HEK293T (cell line): ENCODE measurements at regions not wholly inside any gene's neighbourhood (a gene's known extent, or its start where the extent isn't known, plus 50 kb on each side); places are given as distances from the start of the nearest gene placed in this dataset.

ENCODE experiments used
- CTCF ChIA-PET: fragments of 350-600 bp; formaldehyde crosslinking; extraction: SDS; loops from one replicate; lab custom pipeline; 2021; ENCODE audit warnings: antibody characterized with exemption, inconsistent platforms; lab: Yijun Ruan, JAX
- POLR2A ChIA-PET: fragments of 350-600 bp; formaldehyde crosslinking; extraction: SDS; loops from one replicate; lab custom pipeline; 2020; ENCODE audit warnings: antibody characterized with exemption, inconsistent platforms; lab: Yijun Ruan, JAX
- DNase-seq: peaks from one replicate; pipeline ENCODE4 v3.0.0; 2012; ENCODE audit warnings: mixed read lengths; ENCODE audit errors: extremely low spot score
- ARNT ChIP-seq: fragments of 450-650 bp; IDR thresholded peaks from 2 replicates; pipeline ENCODE4 v1.6.1; 2017; ENCODE audit warnings: mild to moderate bottlenecking
- BHLHE40 ChIP-seq: fragments of 450-650 bp; IDR thresholded peaks from 2 replicates; pipeline ENCODE4 v1.6.1; 2016; ENCODE audit warnings: mild to moderate bottlenecking, moderate library complexity, borderline replicate concordance
- CTBP1 ChIP-seq: fragments of 450-650 bp; IDR thresholded peaks from 2 replicates; pipeline ENCODE4 v1.6.1; 2016; ENCODE audit warnings: borderline replicate concordance
- ELF4 ChIP-seq: fragments of 450-650 bp; IDR thresholded peaks from 2 replicates; pipeline ENCODE4 v1.6.1; 2017; ENCODE audit warnings: antibody characterized with exemption
- FOXA1 ChIP-seq: fragments of 450-650 bp; IDR thresholded peaks from 2 replicates; pipeline ENCODE4 v1.6.1; 2016; ENCODE audit warnings: mild to moderate bottlenecking
- FOXK2 ChIP-seq: fragments of 450-650 bp; IDR thresholded peaks from 2 replicates; pipeline ENCODE4 v1.6.1; 2016; ENCODE audit warnings: mild to moderate bottlenecking
- FOXM1 ChIP-seq: fragments of 450-650 bp; IDR thresholded peaks from 2 replicates; pipeline ENCODE4 v1.6.1; 2017; ENCODE audit warnings: mild to moderate bottlenecking, borderline replicate concordance
- HDGF ChIP-seq: fragments of 450-650 bp; IDR thresholded peaks from 2 replicates; pipeline ENCODE4 v1.6.1; 2017; ENCODE audit warnings: antibody characterized with exemption, borderline replicate concordance
- L3MBTL2 ChIP-seq: fragments of 450-650 bp; conservative IDR thresholded peaks from 2 replicates; pipeline ENCODE4 v1.6.1; 2016; ENCODE audit warnings: mild to moderate bottlenecking
- LEF1 ChIP-seq: fragments of 450-650 bp; IDR thresholded peaks from 2 replicates; pipeline ENCODE4 v1.6.1; 2017; ENCODE audit warnings: mild to moderate bottlenecking, borderline replicate concordance
- NFRKB ChIP-seq: fragments of 450-650 bp; IDR thresholded peaks from 2 replicates; pipeline ENCODE4 v1.6.1; 2016; ENCODE audit warnings: mild to moderate bottlenecking, moderate library complexity
- SP1 ChIP-seq: fragments of 450-650 bp; IDR thresholded peaks from 2 replicates; pipeline ENCODE4 v1.6.1; 2017
- SUZ12 ChIP-seq: fragments of 450-650 bp; IDR thresholded peaks from 2 replicates; pipeline ENCODE4 v1.6.1; 2016; ENCODE audit warnings: mild to moderate bottlenecking
- TARDBP ChIP-seq: fragments of 450-650 bp; IDR thresholded peaks from 2 replicates; pipeline ENCODE4 v1.6.1; 2016
- ZNF384 ChIP-seq: fragments of 450-650 bp; IDR thresholded peaks from 2 replicates; pipeline ENCODE4 v1.6.1; 2016
- TF ChIP-seq, protein P1 (sequence below): fragments of 450-650 bp; IDR thresholded peaks from 2 replicates; pipeline ENCODE4 v1.6.1; 2016

DNA sequence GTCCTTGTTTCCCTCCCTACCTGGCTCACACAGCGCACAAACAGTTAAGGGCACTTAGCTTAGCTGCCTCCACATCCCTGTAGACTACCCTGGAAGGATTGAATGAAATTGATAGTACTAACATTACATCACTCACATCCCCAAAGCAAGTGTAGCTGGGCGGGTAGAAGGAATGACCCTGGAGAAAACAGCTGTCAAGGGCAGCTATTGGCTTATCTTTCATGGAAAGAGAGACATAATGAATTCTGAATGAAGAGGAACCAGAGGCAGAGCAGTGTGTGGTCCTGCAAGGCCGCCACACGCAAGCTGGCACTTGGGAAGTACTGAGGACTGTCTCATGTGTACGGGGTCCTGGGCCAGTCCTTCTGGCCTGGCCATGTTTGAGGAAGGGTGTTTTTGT, 369.6 kb upstream of the RGMA start:
- no peak for TF ChIP-seq L3MBTL2
- no peak for TF ChIP-seq ZNF384
- TF ChIP-seq ARNT: no peak
- TF ChIP-seq FOXM1: no peak
- no peak for TF ChIP-seq TARDBP
- TF ChIP-seq BHLHE40: no peak
- ChIA-PET CTCF (no interaction called here), POLR2A (no interaction called here)
- no peak for DNase-seq

DNA sequence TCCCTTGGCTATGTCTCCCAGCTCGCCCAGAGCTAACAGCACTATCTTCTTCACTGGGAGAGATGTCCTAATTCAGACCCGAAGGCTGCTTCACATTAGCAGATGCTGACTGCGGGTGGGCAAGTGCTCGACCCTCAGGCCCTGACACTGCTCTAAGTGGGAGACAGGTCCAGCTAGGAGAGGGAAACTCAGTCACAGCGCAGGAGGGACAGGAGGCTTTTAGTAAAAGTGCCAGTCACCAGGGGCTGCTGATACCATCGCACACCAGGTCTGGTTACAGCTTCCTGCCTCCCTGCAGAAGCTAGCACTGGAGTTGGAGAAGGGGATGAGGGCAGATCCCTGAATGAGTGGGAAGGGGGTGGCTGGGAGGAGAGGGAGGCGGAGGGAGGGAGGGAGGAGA, 365.8 kb upstream of the RGMA start:
- DNase-seq: no peak
- ChIA-PET POLR2A (no interaction called here), CTCF (no interaction called here)
- TF ChIP-seq ZNF384 (no peak), SUZ12 (no peak), FOXA1 (no peak), LEF1 (no peak), HDGF (no peak), ELF4 (no peak), SP1 (no peak), TARDBP (no peak), FOXK2 (no peak), BHLHE40 (no peak), ARNT (no peak), FOXM1 (no peak), L3MBTL2 (no peak), CTBP1 (no peak), NFRKB (no peak)
- TF ChIP-seq, protein P1, sequence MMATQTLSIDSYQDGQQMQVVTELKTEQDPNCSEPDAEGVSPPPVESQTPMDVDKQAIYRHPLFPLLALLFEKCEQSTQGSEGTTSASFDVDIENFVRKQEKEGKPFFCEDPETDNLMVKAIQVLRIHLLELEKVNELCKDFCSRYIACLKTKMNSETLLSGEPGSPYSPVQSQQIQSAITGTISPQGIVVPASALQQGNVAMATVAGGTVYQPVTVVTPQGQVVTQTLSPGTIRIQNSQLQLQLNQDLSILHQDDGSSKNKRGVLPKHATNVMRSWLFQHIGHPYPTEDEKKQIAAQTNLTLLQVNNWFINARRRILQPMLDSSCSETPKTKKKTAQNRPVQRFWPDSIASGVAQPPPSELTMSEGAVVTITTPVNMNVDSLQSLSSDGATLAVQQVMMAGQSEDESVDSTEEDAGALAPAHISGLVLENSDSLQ: no peak

DNA sequence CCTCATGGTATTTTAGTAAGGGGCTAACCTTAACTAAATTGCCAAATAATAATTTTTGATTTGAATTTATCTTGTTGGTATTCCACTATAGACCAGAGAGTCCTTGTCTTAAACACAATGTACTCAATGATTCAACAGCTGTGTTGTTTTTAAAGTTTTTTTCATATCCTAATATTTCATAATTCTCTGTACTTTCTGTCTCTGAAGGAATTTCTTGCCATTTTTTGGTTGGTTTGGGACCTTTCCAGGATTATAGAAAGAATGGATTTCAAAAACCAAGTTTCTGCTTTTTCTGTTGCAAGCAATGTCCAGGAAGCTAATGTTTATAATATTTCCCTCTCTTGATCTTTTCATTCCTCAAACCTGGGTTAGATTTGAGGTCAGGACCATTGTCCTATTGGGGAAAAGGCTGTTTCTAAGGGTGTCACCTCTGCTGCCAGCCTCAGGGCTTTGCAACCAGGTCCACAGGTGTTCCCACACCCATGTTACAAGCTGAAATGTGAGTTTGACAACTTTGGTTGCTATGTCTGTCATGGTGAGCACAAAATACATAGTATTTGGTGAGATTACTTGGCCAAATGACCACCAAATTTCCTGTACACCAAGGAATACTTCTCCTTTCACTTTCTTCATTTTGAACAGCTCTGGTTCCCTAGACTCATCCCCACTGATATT, 363.7 kb upstream of the RGMA start:
- DNase-seq: no peak
- ChIA-PET CTCF (interaction anchor here (0.7 kb wide), 1 partner anchor 208 kb away, joined by 7 read pairs; no protein-coding TSS in a partner anchor), POLR2A (no interaction called here)
- no peak for TF ChIP-seq ELF4
- TF ChIP-seq, protein P1: no peak
- no peak for TF ChIP-seq BHLHE40

DNA sequence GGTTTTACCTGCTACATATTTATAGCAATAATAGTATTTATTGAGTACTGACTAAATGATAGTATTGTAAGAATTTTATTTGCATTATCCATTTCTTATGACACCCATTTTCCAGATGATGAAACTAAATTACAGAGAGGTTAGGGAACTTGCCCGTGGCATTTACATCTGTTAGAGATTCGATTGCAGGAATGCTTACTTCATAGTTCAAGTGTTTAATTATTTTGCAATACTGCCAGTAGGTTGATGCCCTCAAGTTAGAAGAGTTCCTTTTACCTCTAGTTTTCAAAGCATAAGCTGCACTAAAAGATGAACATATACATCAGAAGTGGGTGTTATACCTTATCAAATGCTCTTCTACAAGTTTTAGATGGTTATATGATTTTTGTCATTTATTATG, 362.8 kb upstream of the RGMA start:
- POLR2A ChIA-PET: no interaction called here
- DNase-seq: no peak
- no peak for TF ChIP-seq NFRKB
- no peak for TF ChIP-seq ELF4
- no peak for TF ChIP-seq HDGF
- TF ChIP-seq LEF1: no peak
- TF ChIP-seq, protein P1: no peak
- TF ChIP-seq CTBP1: no peak
- no peak for TF ChIP-seq BHLHE40
- TF ChIP-seq TARDBP: no peak
- TF ChIP-seq SP1: no peak
- TF ChIP-seq FOXM1: no peak
- TF ChIP-seq FOXK2: no peak
- CTCF ChIA-PET: no interaction called here

DNA sequence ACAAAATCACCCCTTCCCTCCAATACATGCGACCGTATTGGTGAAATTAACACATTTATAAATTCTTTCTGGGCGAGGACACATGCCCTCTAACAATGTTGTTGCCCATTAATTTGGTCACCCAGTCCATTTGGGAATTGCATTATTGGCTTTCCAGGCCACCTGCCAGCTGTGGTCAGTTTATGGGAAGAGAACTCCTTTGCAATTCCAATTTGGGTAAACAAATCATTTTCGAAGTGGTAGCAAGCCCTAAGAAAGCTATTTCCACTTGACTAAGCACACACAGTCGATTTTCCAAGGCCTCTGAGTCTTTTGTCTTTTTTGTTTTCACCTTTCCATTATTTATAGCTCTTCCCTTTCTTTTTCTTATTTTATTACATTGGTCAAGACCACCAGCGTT, 362.3 kb upstream of the RGMA start:
- ChIA-PET POLR2A (no interaction called here), CTCF (no interaction called here)
- no peak for DNase-seq
- no peak for TF ChIP-seq FOXM1

DNA sequence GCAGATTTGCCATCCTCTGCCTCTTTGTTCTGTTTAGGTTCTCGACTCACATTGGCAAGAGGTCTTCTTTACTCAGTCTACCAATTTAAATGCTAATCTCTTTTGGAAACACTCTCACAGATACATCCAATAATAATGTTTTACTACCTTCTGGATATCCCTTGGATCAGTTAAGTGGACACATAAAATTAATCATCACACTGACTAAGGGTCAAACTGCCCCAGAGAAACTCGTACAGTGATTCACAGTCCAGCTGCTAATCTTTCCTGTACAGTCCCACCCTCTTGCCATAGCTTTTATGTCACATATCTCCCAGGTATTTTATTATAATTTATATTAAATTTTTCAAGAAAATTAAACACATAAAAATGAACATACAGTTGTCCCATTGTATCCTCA, 360.8 kb upstream of the RGMA start:
- no peak for TF ChIP-seq SUZ12
- TF ChIP-seq FOXM1: no peak
- no peak for TF ChIP-seq FOXK2
- TF ChIP-seq CTBP1: no peak
- TF ChIP-seq SP1: no peak
- no peak for TF ChIP-seq L3MBTL2
- no peak for TF ChIP-seq ARNT
- TF ChIP-seq ZNF384: no peak
- TF ChIP-seq, protein P1: no peak
- TF ChIP-seq TARDBP: no peak
- TF ChIP-seq HDGF: no peak
- TF ChIP-seq FOXA1: no peak
- no peak for TF ChIP-seq NFRKB
- TF ChIP-seq LEF1: no peak
- CTCF ChIA-PET: no interaction called here
- POLR2A ChIA-PET: no interaction called here
- DNase-seq: no peak
